B cell (primary cell): ENCODE measurements at regions not wholly inside any gene's neighbourhood (a gene's known extent, or its start where the extent isn't known, plus 50 kb on each side); places are given as distances from the start of the nearest gene placed in this dataset.

Experiments
- ATAC-seq: fragments of 200-7000 bp; cut with Tn5 transposase; one replicate; pipeline ENCODE4 v1.10.0; 2021; ENCODE audit warnings: low read depth, mild to moderate bottlenecking, moderate number of reproducible peaks, moderate library complexity
- CTCF ChIA-PET: fragments of 350-600 bp; sonication (Branson Sonifier 250); formaldehyde crosslinking; loops from one replicate; lab custom pipeline; 2021; ENCODE audit warnings: antibody characterized with exemption, inconsistent platforms; lab: Charles Lee
- POLR2A ChIA-PET: fragments of 350-600 bp; sonication (Branson Sonifier 250); formaldehyde crosslinking; loops from one replicate; lab custom pipeline; 2021; ENCODE audit warnings: antibody characterized with exemption; lab: Charles Lee
- DNase-seq: peaks from one replicate; pipeline ENCODE4 v3.0.0; 2013
- H2AFZ ChIP-seq: 2 replicates; pipeline ENCODE4 v1.6.1; 2012; ENCODE audit warnings: mild to moderate bottlenecking, low read depth, low read length; ENCODE audit not compliant: insufficient read depth, poor library complexity, severe bottlenecking
- H3K27ac ChIP-seq, 2 donors: 1 replicate in 1 of 2; 2 replicates in 1 of 2; pipeline ENCODE4 v1.5.1; 2012 to 2013; ENCODE audit warnings: low read length in 2 of 2, mild to moderate bottlenecking in 2 of 2, moderate library complexity in 1 of 2
- H3K27me3 ChIP-seq, 4 experiments: fragments of 200-600 bp in 1 of 4; sonication (generic) in 1 of 4; replicated peaks in 1 of 4; 1 replicate in 2 of 4; 2 replicates in 2 of 4; pipeline versions ENCODE4 v1.6.1 to v1.7.0; 2013 to 2016; ENCODE audit warnings: low read length in 3 of 4, mild to moderate bottlenecking in 2 of 4, mixed read lengths in 1 of 4, moderate library complexity in 1 of 4; ENCODE audit not compliant: insufficient read depth in 4 of 4, control insufficient read depth in 3 of 4; ENCODE audit errors: control extremely low read depth in 1 of 4
- H3K36me3 ChIP-seq, 2 experiments: replicated peaks in 1 of 2; 1 replicate in 1 of 2; 2 replicates in 1 of 2; pipeline versions ENCODE4 v1.6.1 to v1.7.1; 2013; ENCODE audit warnings: low read length in 1 of 2; ENCODE audit not compliant: insufficient read depth in 2 of 2, control insufficient read depth in 1 of 2; ENCODE audit errors: control extremely low read depth in 1 of 2, extremely low read depth in 1 of 2
- H3K4me1 ChIP-seq, 2 donors: fragments of 200-600 bp in 1 of 2; sonication (generic) in 1 of 2; 1 replicate in 1 of 2; 2 replicates in 1 of 2; pipeline versions ENCODE4 v1.5.1 to v1.6.1; 2013 to 2017; ENCODE audit warnings: low read length in 2 of 2; ENCODE audit not compliant: control insufficient read depth in 2 of 2, insufficient read depth in 2 of 2
- H3K4me2 ChIP-seq: replicated peaks from 2 replicates; pipeline ENCODE3; 2012; ENCODE audit warnings: mild to moderate bottlenecking, low read depth, low read length; ENCODE audit not compliant: poor library complexity, severe bottlenecking
- H3K4me3 ChIP-seq, 5 experiments: fragments of 200-600 bp in 1 of 5; sonication (generic) in 1 of 5; 1 replicate in 3 of 5; 2 replicates in 2 of 5; pipeline versions ENCODE4 v1.5.1 to v1.7.0; 2011 to 2016; ENCODE audit warnings: low read length in 4 of 5, mild to moderate bottlenecking in 4 of 5, low read depth in 2 of 5, control low read depth in 1 of 5, moderate library complexity in 1 of 5; ENCODE audit not compliant: insufficient read depth in 1 of 5; ENCODE audit errors: control extremely low read depth in 1 of 5, extremely low read depth in 1 of 5
- H3K79me2 ChIP-seq: fragments of 200-600 bp; sonication (generic); one replicate; pipeline ENCODE4 v1.6.0; 2016; ENCODE audit warnings: low read length; ENCODE audit not compliant: control insufficient read depth, insufficient read depth
- H3K9ac ChIP-seq: fragments of 200-600 bp; sonication (generic); 2 replicates; pipeline ENCODE4 v1.6.1; 2017; ENCODE audit warnings: mild to moderate bottlenecking, low read length, moderate library complexity
- H3K9me3 ChIP-seq, 3 donors: one replicate each; pipeline versions ENCODE4 v1.6.1 to v1.7.1; 2013; ENCODE audit warnings: low read length in 2 of 3; ENCODE audit not compliant: control insufficient read depth in 2 of 3, insufficient read depth in 1 of 3; ENCODE audit errors: control extremely low read depth in 1 of 3
- H4K20me1 ChIP-seq: 2 replicates; pipeline ENCODE4 v1.6.0; 2012; ENCODE audit warnings: mild to moderate bottlenecking, low read length; ENCODE audit not compliant: insufficient read depth, control insufficient read depth, poor library complexity, severe bottlenecking
- H3K27ac Mint-ChIP-seq: one replicate; pipeline ENCODE4 v1.8.0; 2021; ENCODE audit warnings: mixed read lengths
- H3K27me3 Mint-ChIP-seq: one replicate; pipeline ENCODE4 v1.8.0; 2021; ENCODE audit warnings: mixed read lengths
- H3K4me1 Mint-ChIP-seq: one replicate; pipeline ENCODE4 v1.8.0; 2021; ENCODE audit warnings: mixed read lengths
- H3K4me3 Mint-ChIP-seq: one replicate; pipeline ENCODE4 v1.8.0; 2021; ENCODE audit warnings: mixed read lengths
- H3K9me3 Mint-ChIP-seq: one replicate; pipeline ENCODE4 v1.8.0; 2022; ENCODE audit warnings: mixed read lengths; ENCODE audit not compliant: insufficient read depth
- CTCF ChIP-seq: fragments of 200-600 bp; IDR thresholded peaks from one replicate; pipeline ENCODE4 v1.8.0; 2022; ENCODE audit warnings: antibody characterized with exemption, mild to moderate bottlenecking
- EZH2 ChIP-seq: IDR thresholded peaks from 2 replicates; pipeline ENCODE4 v1.6.1; 2012; ENCODE audit warnings: borderline replicate concordance, low read depth, mild to moderate bottlenecking, moderate library complexity, low read length; ENCODE audit not compliant: insufficient read depth, poor library complexity, severe bottlenecking
- WGBS: methylation state at CpG from one replicate; pipeline ENCODE4 v1.1.5; 2013; ENCODE audit warnings: missing lambda C conversion rate; ENCODE audit not compliant: insufficient coverage; 5-methylcytosine and 5-hydroxymethylcytosine counted together
- intact Hi-C: fragments of 100-400 bp; cut with micrococcal nuclease; formaldehyde crosslinking; loops from one replicate; pipeline ENCODE4 v1.10.0; 2022

GRCh38 chr6:126440923-126441322, 101.0 kb downstream of the CENPW start:
- no peak overlapping the region for H3K4me3 ChIP-seq
- H3K27me3 ChIP-seq = no peaks in the 10 kb centered on the region
- WGBS = 73% methylated on average over 1 of the region's 2 CpGs
- H3K9ac ChIP-seq = no peak overlapping the region
- DNase-seq (no peak), ATAC-seq (no peak)
- TF ChIP-seq CTCF (no peak), EZH2 (no peak)
- CTCF ChIA-PET = no interaction called here
- intact Hi-C loops = no loop called here
- H3K27ac ChIP-seq = no peak overlapping the region
- H3K36me3 ChIP-seq = no peaks in the 10 kb centered on the region
- no peak overlapping the region for H2AFZ ChIP-seq
- H3K4me1 ChIP-seq = no peaks in the 10 kb centered on the region
- H3K4me2 ChIP-seq = no peak overlapping the region
- Mint-ChIP-seq H3K4me3 (no peak overlapping the region), H3K4me1 (no peaks in the 10 kb centered on the region), H3K27me3 (no peaks in the 10 kb centered on the region), H3K9me3 (no peaks in the 10 kb centered on the region), H3K27ac (no peak overlapping the region)
- no peaks in the 10 kb centered on the region for H3K79me2 ChIP-seq
- no peaks in the 10 kb centered on the region for H4K20me1 ChIP-seq
- POLR2A ChIA-PET = no interaction called here
- no peaks in the 10 kb centered on the region for H3K9me3 ChIP-seq

GRCh38 chr6:126444659-126445273, 104.9 kb downstream of the CENPW start:
- CTCF ChIA-PET = no interaction called here
- no peak for ATAC-seq
- intact Hi-C loops = no loop called here

More at GRCh38 chr6:126444659-126445273, 104.9 kb downstream of the CENPW start:
- DNase-seq = no peak
- Mint-ChIP-seq H3K9me3 (no peaks in the 10 kb centered on the region), H3K4me3 (no peak overlapping the region), H3K27me3 (no peaks in the 10 kb centered on the region), H3K27ac (no peak overlapping the region), H3K4me1 (no peaks in the 10 kb centered on the region)
- POLR2A ChIA-PET = no interaction called here
- TF ChIP-seq EZH2 (no peak), CTCF (no peak)
- Histone ChIP-seq H3K27me3 (no peaks in the 10 kb centered on the region), H3K4me1 (no peaks in the 10 kb centered on the region), H3K4me3 (no peak overlapping the region), H3K9me3 (no peaks in the 10 kb centered on the region), H3K27ac (no peak overlapping the region), H3K4me2 (no peak overlapping the region), H3K79me2 (no peaks in the 10 kb centered on the region), H3K9ac (no peak overlapping the region), H4K20me1 (no peaks in the 10 kb centered on the region), H2AFZ (no peak overlapping the region), H3K36me3 (no peaks in the 10 kb centered on the region)
